ENCODE measurements at regions not wholly inside any gene's neighbourhood (a gene's known extent, or its start where the extent isn't known, plus 50 kb on each side); places are given as distances from the start of the nearest gene placed in this dataset.

DNA sequence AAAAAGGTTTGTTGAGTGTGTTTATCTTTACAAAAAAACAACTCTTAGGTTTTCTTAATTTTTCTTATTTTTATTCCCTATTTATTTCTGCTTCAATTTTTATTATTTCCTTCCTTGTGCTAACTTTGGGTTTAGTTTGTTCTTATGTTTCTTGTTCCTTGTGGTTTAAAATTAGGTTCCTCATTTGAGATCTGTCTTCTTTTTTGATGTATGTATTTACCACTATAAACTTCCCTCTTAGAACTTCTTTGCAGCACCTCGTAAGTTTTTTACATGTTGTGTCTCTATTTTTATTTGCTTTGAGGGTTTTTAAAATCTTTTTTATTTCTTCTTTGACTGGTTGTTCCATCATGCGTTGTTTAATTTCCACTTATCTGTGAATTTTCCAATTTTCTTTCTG, 1217.1 kb upstream of the CELF2 start:
- Histone ChIP-seq H2AFZ (no peak overlapping the region), H3K4me3 (no peak overlapping the region), H4K20me1 (ENCODE audit: insufficient read depth) (no peaks in the 10 kb centered on the region), H3K27me3 (ENCODE audit: insufficient read depth, low read depth) (no peaks in the 10 kb centered on the region), H3K27ac (no peak overlapping the region), H3K9me2 (ENCODE audit: insufficient read depth) (no peaks in the 10 kb centered on the region), H3K4me1 (replicated peaks; ENCODE audit: insufficient read depth) (no peaks in the 10 kb centered on the region), H3K9me3 (ENCODE audit: insufficient read depth, low read depth) (no peaks in the 10 kb centered on the region), H3F3A (ENCODE audit: insufficient read depth, low read depth) (no peaks in the 10 kb centered on the region), H3K36me3 (ENCODE audit: low read depth) (no peaks in the 10 kb centered on the region), H3K4me2 (no peak overlapping the region), H3K79me2 (ENCODE audit: low read depth) (no peaks in the 10 kb centered on the region)
- intact Hi-C loops (cut with micrococcal nuclease; ENCODE audit: unreplicated experiment), result no loop called here
- BruUV-seq (replicated peaks), result no TSS peak
- TF ChIP-seq EZH2 (IDR thresholded peaks at IDR 0.05; ENCODE audit: low read depth), result no peak
- TF ChIP-seq, protein P1, sequence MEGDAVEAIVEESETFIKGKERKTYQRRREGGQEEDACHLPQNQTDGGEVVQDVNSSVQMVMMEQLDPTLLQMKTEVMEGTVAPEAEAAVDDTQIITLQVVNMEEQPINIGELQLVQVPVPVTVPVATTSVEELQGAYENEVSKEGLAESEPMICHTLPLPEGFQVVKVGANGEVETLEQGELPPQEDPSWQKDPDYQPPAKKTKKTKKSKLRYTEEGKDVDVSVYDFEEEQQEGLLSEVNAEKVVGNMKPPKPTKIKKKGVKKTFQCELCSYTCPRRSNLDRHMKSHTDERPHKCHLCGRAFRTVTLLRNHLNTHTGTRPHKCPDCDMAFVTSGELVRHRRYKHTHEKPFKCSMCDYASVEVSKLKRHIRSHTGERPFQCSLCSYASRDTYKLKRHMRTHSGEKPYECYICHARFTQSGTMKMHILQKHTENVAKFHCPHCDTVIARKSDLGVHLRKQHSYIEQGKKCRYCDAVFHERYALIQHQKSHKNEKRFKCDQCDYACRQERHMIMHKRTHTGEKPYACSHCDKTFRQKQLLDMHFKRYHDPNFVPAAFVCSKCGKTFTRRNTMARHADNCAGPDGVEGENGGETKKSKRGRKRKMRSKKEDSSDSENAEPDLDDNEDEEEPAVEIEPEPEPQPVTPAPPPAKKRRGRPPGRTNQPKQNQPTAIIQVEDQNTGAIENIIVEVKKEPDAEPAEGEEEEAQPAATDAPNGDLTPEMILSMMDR (conservative IDR thresholded peaks at IDR 0.05), result no peak
- ChIA-PET CTCF (no interaction called here), POLR2A (ENCODE audit: unreplicated experiment) (no interaction called here)
- no peak for DNase-seq

GRCh38 chr10:9807846-9808245, 1209.8 kb upstream of the CELF2 start:
- no peaks in the 10 kb centered on the region for H3K4me1 ChIP-seq (replicated peaks; ENCODE audit: insufficient read depth)
- intact Hi-C loops (cut with micrococcal nuclease; ENCODE audit: unreplicated experiment), result no loop called here

GRCh38 chr10:9811601-9812000, 1206.1 kb upstream of the CELF2 start:
- Histone ChIP-seq H3K9me3 (ENCODE audit: insufficient read depth, low read depth) (no peaks in the 10 kb centered on the region), H4K20me1 (ENCODE audit: insufficient read depth) (no peaks in the 10 kb centered on the region), H3K79me2 (ENCODE audit: low read depth) (no peaks in the 10 kb centered on the region), H3K4me2 (no peak overlapping the region), H3F3A (ENCODE audit: insufficient read depth, low read depth) (no peaks in the 10 kb centered on the region), H3K27me3 (ENCODE audit: insufficient read depth, low read depth) (no peaks in the 10 kb centered on the region), H3K27ac (no peak overlapping the region), H3K4me1 (replicated peaks; ENCODE audit: insufficient read depth) (no peaks in the 10 kb centered on the region), H3K4me3 (no peak overlapping the region), H3K36me3 (ENCODE audit: low read depth) (no peaks in the 10 kb centered on the region), H2AFZ (no peak overlapping the region), H3K9me2 (ENCODE audit: insufficient read depth) (no peaks in the 10 kb centered on the region)
- ChIA-PET CTCF (no interaction called here), POLR2A (ENCODE audit: unreplicated experiment) (no interaction called here)
- no peak for DNase-seq
- TF ChIP-seq EZH2 (IDR thresholded peaks at IDR 0.05; ENCODE audit: low read depth), result no peak
- TF ChIP-seq, protein P1 (conservative IDR thresholded peaks at IDR 0.05), result no peak
- intact Hi-C loops (cut with micrococcal nuclease; ENCODE audit: unreplicated experiment), result no loop called here
- no TSS peak for BruUV-seq (replicated peaks)

More at GRCh38 chr10:9807846-9808245, 1209.8 kb upstream of the CELF2 start:
- no peaks in the 10 kb centered on the region for H3K9me3 ChIP-seq (ENCODE audit: insufficient read depth, low read depth)
- no TSS peak for BruUV-seq (replicated peaks)
- no peaks in the 10 kb centered on the region for H3K36me3 ChIP-seq (ENCODE audit: low read depth)
- no peak overlapping the region for H2AFZ ChIP-seq
- no peaks in the 10 kb centered on the region for H4K20me1 ChIP-seq (ENCODE audit: insufficient read depth)
- H3K27me3 ChIP-seq (ENCODE audit: insufficient read depth, low read depth), result no peaks in the 10 kb centered on the region
- ChIA-PET POLR2A (ENCODE audit: unreplicated experiment) (no interaction called here), CTCF (no interaction called here)
- no peak overlapping the region for H3K4me2 ChIP-seq
- H3F3A ChIP-seq (ENCODE audit: insufficient read depth, low read depth), result no peaks in the 10 kb centered on the region
- H3K9me2 ChIP-seq (ENCODE audit: insufficient read depth), result no peaks in the 10 kb centered on the region
- H3K4me3 ChIP-seq, result no peak overlapping the region
- no peak overlapping the region for H3K27ac ChIP-seq
- H3K79me2 ChIP-seq (ENCODE audit: low read depth), result no peaks in the 10 kb centered on the region
- DNase-seq, result no peak
- TF ChIP-seq, protein P1 (conservative IDR thresholded peaks at IDR 0.05), result no peak
- no peak for TF ChIP-seq EZH2 (IDR thresholded peaks at IDR 0.05; ENCODE audit: low read depth)
